ENCODE measurements at regions not wholly inside any gene's neighbourhood (a gene's known extent, or its start where the extent isn't known, plus 50 kb on each side); places are given as distances from the start of the nearest gene placed in this dataset.

DNA sequence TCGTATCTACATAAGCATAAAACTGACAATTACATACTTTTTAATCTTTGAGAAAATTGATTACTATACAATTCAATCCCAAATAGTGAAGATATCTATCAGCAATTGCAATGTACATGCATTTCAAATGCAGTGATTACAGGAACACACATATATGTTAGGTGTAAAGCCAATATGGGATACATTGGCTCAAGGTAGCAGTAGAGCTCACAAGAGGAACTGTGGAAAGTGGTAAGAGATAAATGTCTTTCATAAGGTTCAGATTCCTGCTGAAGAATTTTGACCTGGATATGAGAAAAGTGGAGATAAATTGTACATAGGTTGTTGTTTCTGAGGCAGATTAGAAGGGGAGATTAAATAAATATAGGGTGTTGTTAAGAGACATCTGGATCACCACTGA lies 1280.5 kb downstream of the OTOL1 start:
- DNase-seq (ENCODE audit: extremely low spot score in 2 of 2) = no peak
- TF ChIP-seq POLR2A (IDR thresholded peaks at IDR 0.05) (no peak), CTCF (IDR thresholded peaks at IDR 0.05) (no peak), POLR2AphosphoS5 (IDR thresholded peaks at IDR 0.05; ENCODE audit: insufficient read depth in 1 of 2, low read depth in 1 of 2) (no peak)
- intact Hi-C loops (cut with DNase I) = no loop called here
- H3K4me1 ChIP-seq = no peaks in the 10 kb centered on the region
- no peaks in the 10 kb centered on the region for H3K9me3 ChIP-seq
- H3K36me3 ChIP-seq = no peaks in the 10 kb centered on the region
- H3K4me3 ChIP-seq = no peak overlapping the region
- H3K27ac ChIP-seq = no peak overlapping the region
- H3K27me3 ChIP-seq = no peaks in the 10 kb centered on the region

- TF ChIP-seq CTCF (IDR thresholded peaks at IDR 0.05) (no peak), POLR2A (IDR thresholded peaks at IDR 0.05) (no peak), POLR2AphosphoS5 (IDR thresholded peaks at IDR 0.05; ENCODE audit: insufficient read depth in 1 of 2, low read depth in 1 of 2) (no peak)
- Histone ChIP-seq H3K4me1 (no peaks in the 10 kb centered on the region), H3K27me3 (no peaks in the 10 kb centered on the region), H3K4me3 (no peak overlapping the region), H3K27ac (no peak overlapping the region), H3K9me3 (no peaks in the 10 kb centered on the region), H3K36me3 (no peaks in the 10 kb centered on the region)
- no peak for DNase-seq (ENCODE audit: extremely low spot score in 2 of 2)
- intact Hi-C loops (cut with DNase I) = no loop called here
These were observed 1283.7 kb downstream of the OTOL1 start for GRCh38 chr3:162780313-162780712.

DNA sequence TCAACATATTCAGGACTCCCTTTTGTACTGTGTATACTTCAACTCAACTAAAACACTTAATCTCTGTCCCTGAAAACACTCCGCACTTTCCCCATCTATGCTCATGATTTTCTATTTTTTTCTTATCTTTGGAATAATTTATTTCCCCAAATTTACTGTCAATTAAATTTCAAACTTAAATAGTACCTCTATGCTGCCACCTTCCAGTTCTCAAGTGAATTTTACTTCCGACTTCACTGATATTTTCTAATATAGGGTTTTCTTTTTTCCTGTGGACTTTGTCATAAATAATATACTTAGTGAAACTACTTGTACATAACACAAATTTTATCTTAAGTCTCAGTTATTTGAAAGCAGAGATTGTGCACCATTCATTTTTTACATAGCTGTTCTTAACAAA lies 1303.3 kb downstream of the OTOL1 start:
- no peak for DNase-seq (ENCODE audit: extremely low spot score in 2 of 2)
- no peaks in the 10 kb centered on the region for H3K9me3 ChIP-seq
- intact Hi-C loops (cut with DNase I) = no loop called here
- H3K27me3 ChIP-seq = no peaks in the 10 kb centered on the region
- no peaks in the 10 kb centered on the region for H3K36me3 ChIP-seq
- H3K4me1 ChIP-seq = no peaks in the 10 kb centered on the region
- no peak overlapping the region for H3K4me3 ChIP-seq
- no peak overlapping the region for H3K27ac ChIP-seq
- TF ChIP-seq CTCF (IDR thresholded peaks at IDR 0.05) (no peak), POLR2A (IDR thresholded peaks at IDR 0.05) (no peak), POLR2AphosphoS5 (IDR thresholded peaks at IDR 0.05; ENCODE audit: insufficient read depth in 1 of 2, low read depth in 1 of 2) (no peak)

- Histone ChIP-seq H3K4me1 (no peaks in the 10 kb centered on the region), H3K27me3 (no peaks in the 10 kb centered on the region), H3K4me3 (no peak overlapping the region), H3K36me3 (no peaks in the 10 kb centered on the region), H3K27ac (no peak overlapping the region), H3K9me3 (no peaks in the 10 kb centered on the region)
- no peak for DNase-seq (ENCODE audit: extremely low spot score in 2 of 2)
- TF ChIP-seq POLR2A (IDR thresholded peaks at IDR 0.05) (no peak), POLR2AphosphoS5 (IDR thresholded peaks at IDR 0.05; ENCODE audit: insufficient read depth in 1 of 2, low read depth in 1 of 2) (no peak), CTCF (IDR thresholded peaks at IDR 0.05) (no peak)
- intact Hi-C loops (cut with DNase I) = no loop called here
These were observed 1305.8 kb downstream of the OTOL1 start for GRCh38 chr3:162802228-162802965.

DNA sequence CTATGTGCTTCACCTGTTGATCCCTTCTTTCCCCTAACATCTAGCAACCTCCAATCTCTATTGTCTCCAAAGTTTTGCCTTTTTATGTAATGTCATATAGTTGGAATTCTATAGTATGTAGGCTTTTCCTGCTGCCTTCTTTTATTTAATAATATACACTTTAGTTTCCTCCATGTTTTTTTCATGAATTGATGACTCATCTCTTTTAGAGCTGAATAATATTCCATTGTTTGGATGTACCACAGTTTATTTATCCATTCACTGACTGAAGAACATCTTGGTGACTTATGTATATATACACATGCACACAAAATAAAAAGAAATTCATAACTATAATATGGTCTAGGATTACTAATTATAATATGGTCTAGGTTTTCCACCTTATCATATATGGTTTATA lies 1314.2 kb downstream of the OTOL1 start:
- DNase-seq (ENCODE audit: extremely low spot score in 2 of 2) = no peak
- intact Hi-C loops (cut with DNase I) = no loop called here
- no peaks in the 10 kb centered on the region for H3K4me1 ChIP-seq
- no peak for TF ChIP-seq POLR2A (IDR thresholded peaks at IDR 0.05)
- TF ChIP-seq POLR2AphosphoS5 (IDR thresholded peaks at IDR 0.05; ENCODE audit: insufficient read depth in 1 of 2, low read depth in 1 of 2) = no peak
- TF ChIP-seq CTCF (IDR thresholded peaks at IDR 0.05) = no peak
- no peak overlapping the region for H3K27ac ChIP-seq
- H3K27me3 ChIP-seq = no peaks in the 10 kb centered on the region
- H3K9me3 ChIP-seq = no peaks in the 10 kb centered on the region
- H3K4me3 ChIP-seq = no peak overlapping the region
- no peaks in the 10 kb centered on the region for H3K36me3 ChIP-seq
